ENCODE measurements at regions not wholly inside any gene's neighbourhood (a gene's known extent, or its start where the extent isn't known, plus 50 kb on each side); places are given as distances from the start of the nearest gene placed in this dataset.

DNA sequence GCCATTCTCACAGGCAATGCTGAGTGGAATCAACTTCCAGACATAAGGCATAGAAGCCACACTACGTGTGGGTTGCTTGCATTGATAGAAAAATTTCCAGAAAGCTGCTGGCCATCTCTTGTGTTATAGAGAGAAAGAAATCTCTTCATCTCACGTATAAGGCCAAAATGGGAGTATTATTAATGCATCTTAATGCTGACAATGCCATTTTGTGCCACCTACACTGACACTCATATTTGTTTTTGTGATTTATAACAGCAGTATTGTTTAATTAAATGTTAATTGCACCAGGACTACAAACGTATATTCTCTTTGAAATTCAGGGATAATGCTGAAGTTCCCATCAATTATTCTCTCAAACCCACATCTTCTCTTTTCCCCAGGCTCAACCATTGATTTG is 56.1 kb upstream of the TMEM132D start:
- ChIA-PET CTCF (no interaction called here), POLR2A (no interaction called here)
- Histone ChIP-seq H3K36me3 (ENCODE audit: control insufficient read depth in 4 of 4, insufficient read depth in 4 of 4, low read length in 3 of 4) (no peaks in the 10 kb centered on the region), H3K9me3 (ENCODE audit: control extremely low read depth in 1 of 5, control insufficient read depth in 4 of 5, insufficient read depth in 2 of 5, low read depth in 1 of 5, low read length in 4 of 5) (no peaks in the 10 kb centered on the region), H3K4me3 (ENCODE audit: control insufficient read depth in 1 of 7, extremely low read depth in 1 of 7, insufficient read depth in 4 of 7, low read depth in 2 of 7, low read length in 6 of 7) (no peak overlapping the region), H3K27ac (ENCODE audit: insufficient read depth in 1 of 2, low read depth in 1 of 2, low read length in 2 of 2, poor library complexity in 1 of 2, severe bottlenecking in 2 of 2) (no peak overlapping the region), H3K27me3 (replicated peaks in 2 of 5; ENCODE audit: control insufficient read depth in 4 of 5, insufficient read depth in 5 of 5, low read length in 4 of 5) (no peaks in the 10 kb centered on the region), H3K4me1 (ENCODE audit: control extremely low read depth in 1 of 4, control insufficient read depth in 4 of 4, insufficient read depth in 4 of 4, low read length in 3 of 4) (no peaks in the 10 kb centered on the region)
- no peak for DNase-seq
- 71% methylated on average over 1 of the region's 3 CpGs for WGBS (ENCODE audit: insufficient coverage)

DNA sequence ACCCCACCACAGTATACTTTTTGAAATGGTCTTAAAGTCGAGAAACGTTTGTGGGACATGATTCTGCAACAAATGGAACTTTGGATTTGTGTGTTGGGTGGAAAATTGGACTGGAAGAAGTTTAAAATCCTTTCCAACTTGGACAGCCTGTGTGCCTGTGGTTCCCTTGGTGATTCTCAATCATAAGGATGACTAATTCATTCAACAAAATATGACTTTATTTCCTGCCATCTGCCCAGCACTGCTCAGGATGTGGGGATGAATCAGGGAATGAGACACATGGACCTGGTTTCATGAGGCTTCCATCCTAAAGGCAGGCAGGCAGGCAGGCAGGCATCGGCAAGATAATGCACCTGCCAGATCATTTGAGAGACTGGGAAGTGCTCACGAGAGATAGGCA is 57.3 kb upstream of the TMEM132D start:
- peaks cover 0 to 2% (median 0%) of the 10 kb centered on the region in 5 experiments for H3K9me3 ChIP-seq (ENCODE audit: control extremely low read depth in 1 of 5, control insufficient read depth in 4 of 5, insufficient read depth in 2 of 5, low read depth in 1 of 5, low read length in 4 of 5)
- H3K36me3 ChIP-seq (ENCODE audit: control insufficient read depth in 4 of 4, insufficient read depth in 4 of 4, low read length in 3 of 4), result no peaks in the 10 kb centered on the region
- H3K27me3 ChIP-seq (replicated peaks in 2 of 5; ENCODE audit: control insufficient read depth in 4 of 5, insufficient read depth in 5 of 5, low read length in 4 of 5), result no peaks in the 10 kb centered on the region
- ChIA-PET POLR2A (no interaction called here), CTCF (no interaction called here)
- H3K27ac ChIP-seq (ENCODE audit: insufficient read depth in 1 of 2, low read depth in 1 of 2, low read length in 2 of 2, poor library complexity in 1 of 2, severe bottlenecking in 2 of 2), result no peak overlapping the region
- 96% methylated on average over 2 of the region's 4 CpGs for WGBS (ENCODE audit: insufficient coverage)
- no peaks in the 10 kb centered on the region for H3K4me1 ChIP-seq (ENCODE audit: control extremely low read depth in 1 of 4, control insufficient read depth in 4 of 4, insufficient read depth in 4 of 4, low read length in 3 of 4)
- no peak overlapping the region for H3K4me3 ChIP-seq (ENCODE audit: control insufficient read depth in 1 of 7, extremely low read depth in 1 of 7, insufficient read depth in 4 of 7, low read depth in 2 of 7, low read length in 6 of 7)
- DNase-seq, result no peak

- ChIA-PET CTCF (no interaction called here), POLR2A (no interaction called here)
- no peaks in the 10 kb centered on the region for H3K4me1 ChIP-seq (ENCODE audit: control extremely low read depth in 1 of 4, control insufficient read depth in 4 of 4, insufficient read depth in 4 of 4, low read length in 3 of 4)
- H3K36me3 ChIP-seq (ENCODE audit: control insufficient read depth in 4 of 4, insufficient read depth in 4 of 4, low read length in 3 of 4), result no peaks in the 10 kb centered on the region
- no CpG with 5 or more reads among the region's 1 CpG for WGBS (ENCODE audit: insufficient coverage)
- H3K4me3 ChIP-seq (ENCODE audit: control insufficient read depth in 1 of 7, extremely low read depth in 1 of 7, insufficient read depth in 4 of 7, low read depth in 2 of 7, low read length in 6 of 7), result no peak overlapping the region
- H3K27ac ChIP-seq (ENCODE audit: insufficient read depth in 1 of 2, low read depth in 1 of 2, low read length in 2 of 2, poor library complexity in 1 of 2, severe bottlenecking in 2 of 2), result no peak overlapping the region
- DNase-seq, result no peak
- H3K27me3 ChIP-seq (replicated peaks in 2 of 5; ENCODE audit: control insufficient read depth in 4 of 5, insufficient read depth in 5 of 5, low read length in 4 of 5), result no peaks in the 10 kb centered on the region
- H3K9me3 ChIP-seq (ENCODE audit: control extremely low read depth in 1 of 5, control insufficient read depth in 4 of 5, insufficient read depth in 2 of 5, low read depth in 1 of 5, low read length in 4 of 5), result peaks cover 0 to 2% (median 0%) of the 10 kb centered on the region in 5 experiments
These were observed 58.0 kb upstream of the TMEM132D start for GRCh38 chr12:129961856-129962255.

DNA sequence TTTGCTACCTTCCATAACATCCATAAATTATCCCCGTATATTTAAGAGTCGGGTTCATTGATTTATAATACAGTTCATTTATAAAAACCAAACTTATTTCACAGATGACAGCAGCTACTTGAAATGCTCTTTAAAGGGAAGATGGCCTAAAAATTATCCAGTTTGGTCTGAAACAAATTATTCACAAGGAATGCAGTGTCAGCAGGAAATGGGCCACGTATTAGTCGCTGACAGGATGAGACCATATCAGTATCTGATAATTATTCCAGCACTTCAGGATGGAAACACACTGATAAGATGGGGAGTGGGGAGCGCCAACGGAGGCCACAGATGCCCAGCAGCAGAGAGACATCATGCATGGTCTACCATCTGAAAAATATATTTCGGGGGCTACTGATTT is 60.5 kb upstream of the TMEM132D start:
- Histone ChIP-seq H3K4me3 (ENCODE audit: control insufficient read depth in 1 of 7, extremely low read depth in 1 of 7, insufficient read depth in 4 of 7, low read depth in 2 of 7, low read length in 6 of 7) (no peak overlapping the region), H3K27me3 (replicated peaks in 2 of 5; ENCODE audit: control insufficient read depth in 4 of 5, insufficient read depth in 5 of 5, low read length in 4 of 5) (no peaks in the 10 kb centered on the region), H3K36me3 (ENCODE audit: control insufficient read depth in 4 of 4, insufficient read depth in 4 of 4, low read length in 3 of 4) (no peaks in the 10 kb centered on the region), H3K27ac (ENCODE audit: insufficient read depth in 1 of 2, low read depth in 1 of 2, low read length in 2 of 2, poor library complexity in 1 of 2, severe bottlenecking in 2 of 2) (no peak overlapping the region), H3K9me3 (ENCODE audit: control extremely low read depth in 1 of 5, control insufficient read depth in 4 of 5, insufficient read depth in 2 of 5, low read depth in 1 of 5, low read length in 4 of 5) (peaks cover 0 to 2% (median 0%) of the 10 kb centered on the region in 5 experiments), H3K4me1 (ENCODE audit: control extremely low read depth in 1 of 4, control insufficient read depth in 4 of 4, insufficient read depth in 4 of 4, low read length in 3 of 4) (no peaks in the 10 kb centered on the region)
- POLR2A ChIA-PET, result no interaction called here
- WGBS (ENCODE audit: insufficient coverage), result 71% methylated on average over 5 of the region's 7 CpGs
- DNase-seq, result no peak
- CTCF ChIA-PET, result no interaction called here

DNA sequence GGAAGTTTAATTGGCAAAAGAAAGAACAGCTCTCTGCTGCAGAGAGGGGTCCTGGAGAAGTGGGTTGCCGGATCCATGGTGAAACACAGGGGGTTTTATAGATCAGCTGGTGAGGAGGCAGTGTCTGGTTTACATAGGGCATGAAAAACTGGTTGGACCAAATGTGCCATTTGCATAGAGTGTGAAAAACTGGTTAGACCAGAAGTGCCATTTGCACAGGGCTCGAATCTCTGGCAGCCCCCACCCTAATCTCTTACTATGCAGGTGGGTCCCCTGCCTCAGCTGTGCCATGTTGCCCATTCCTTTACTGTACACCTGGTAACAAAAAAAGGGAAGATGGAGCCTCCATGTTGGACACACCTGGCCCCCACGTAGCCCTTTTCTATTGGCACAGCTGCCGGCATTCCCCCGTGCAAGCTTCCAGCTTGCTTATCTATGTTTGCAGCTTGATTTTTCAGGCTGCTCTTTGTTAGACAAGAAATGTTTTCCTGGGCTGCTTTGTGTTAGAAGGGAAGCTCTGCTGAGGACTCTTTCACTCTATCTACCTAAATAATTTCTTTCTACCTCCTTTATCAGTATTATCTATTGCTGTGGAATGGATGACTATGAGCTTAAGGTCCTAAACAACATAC is 61.1 kb upstream of the TMEM132D start:
- POLR2A ChIA-PET, result no interaction called here
- no peak overlapping the region for H3K27ac ChIP-seq (ENCODE audit: insufficient read depth in 1 of 2, low read depth in 1 of 2, low read length in 2 of 2, poor library complexity in 1 of 2, severe bottlenecking in 2 of 2)
- H3K36me3 ChIP-seq (ENCODE audit: control insufficient read depth in 4 of 4, insufficient read depth in 4 of 4, low read length in 3 of 4), result no peaks in the 10 kb centered on the region
- CTCF ChIA-PET, result no interaction called here
- no peak overlapping the region for H3K4me3 ChIP-seq (ENCODE audit: control insufficient read depth in 1 of 7, extremely low read depth in 1 of 7, insufficient read depth in 4 of 7, low read depth in 2 of 7, low read length in 6 of 7)
- WGBS (ENCODE audit: insufficient coverage), result 71% methylated on average over 2 of the region's 5 CpGs
- peaks cover 0 to 2% (median 0%) of the 10 kb centered on the region in 5 experiments for H3K9me3 ChIP-seq (ENCODE audit: control extremely low read depth in 1 of 5, control insufficient read depth in 4 of 5, insufficient read depth in 2 of 5, low read depth in 1 of 5, low read length in 4 of 5)
- no peak for DNase-seq
- H3K4me1 ChIP-seq (ENCODE audit: control extremely low read depth in 1 of 4, control insufficient read depth in 4 of 4, insufficient read depth in 4 of 4, low read length in 3 of 4), result no peaks in the 10 kb centered on the region
- H3K27me3 ChIP-seq (replicated peaks in 2 of 5; ENCODE audit: control insufficient read depth in 4 of 5, insufficient read depth in 5 of 5, low read length in 4 of 5), result no peaks in the 10 kb centered on the region

DNA sequence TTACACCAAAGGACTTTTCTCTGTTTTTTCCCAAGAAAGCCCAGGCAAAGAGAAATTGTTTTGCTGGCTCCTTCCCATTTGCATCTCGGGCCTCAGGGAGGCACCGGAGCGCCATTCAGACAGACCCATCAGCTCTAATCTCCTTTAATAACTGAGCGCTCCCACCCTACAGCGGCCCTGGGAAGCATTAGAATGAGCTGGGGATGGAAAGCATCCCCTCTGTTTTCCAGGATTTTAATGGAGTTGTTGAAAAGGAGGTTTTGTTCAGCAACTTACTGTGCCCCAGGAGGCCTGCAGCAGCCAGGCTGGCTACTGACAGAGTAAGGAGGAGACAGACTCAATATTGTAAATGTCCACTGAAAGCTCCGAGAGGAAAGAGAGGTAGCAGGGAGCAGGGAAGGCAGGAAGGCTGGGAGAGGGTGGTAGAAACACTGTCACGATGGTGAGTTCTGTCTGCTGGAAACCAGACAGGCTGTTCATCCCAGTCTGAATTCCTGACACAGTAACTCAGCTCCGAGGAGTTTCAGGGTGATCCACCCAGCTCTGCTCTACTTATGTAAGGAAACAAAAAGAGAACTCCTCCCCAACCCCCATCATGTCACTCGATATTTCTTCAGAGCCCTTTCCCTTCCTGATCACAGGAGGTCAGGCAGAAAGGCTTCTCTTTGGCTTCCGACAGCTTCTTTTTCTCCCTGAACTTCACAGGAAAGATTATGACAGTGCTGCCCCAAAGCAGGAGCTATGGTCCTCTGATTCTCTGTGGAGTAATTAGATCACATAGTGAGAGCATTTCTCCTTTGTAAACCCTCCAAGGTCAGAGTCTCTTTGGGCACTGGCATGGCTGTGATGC is 62.5 kb upstream of the TMEM132D start:
- CTCF ChIA-PET, result no interaction called here
- Histone ChIP-seq H3K4me3 (ENCODE audit: control insufficient read depth in 1 of 7, extremely low read depth in 1 of 7, insufficient read depth in 4 of 7, low read depth in 2 of 7, low read length in 6 of 7) (no peak overlapping the region), H3K4me1 (ENCODE audit: control extremely low read depth in 1 of 4, control insufficient read depth in 4 of 4, insufficient read depth in 4 of 4, low read length in 3 of 4) (no peaks in the 10 kb centered on the region), H3K27ac (ENCODE audit: insufficient read depth in 1 of 2, low read depth in 1 of 2, low read length in 2 of 2, poor library complexity in 1 of 2, severe bottlenecking in 2 of 2) (no peak overlapping the region), H3K27me3 (replicated peaks in 2 of 5; ENCODE audit: control insufficient read depth in 4 of 5, insufficient read depth in 5 of 5, low read length in 4 of 5) (no peaks in the 10 kb centered on the region), H3K9me3 (ENCODE audit: control extremely low read depth in 1 of 5, control insufficient read depth in 4 of 5, insufficient read depth in 2 of 5, low read depth in 1 of 5, low read length in 4 of 5) (peaks cover 0 to 2% (median 0%) of the 10 kb centered on the region in 5 experiments), H3K36me3 (ENCODE audit: control insufficient read depth in 4 of 4, insufficient read depth in 4 of 4, low read length in 3 of 4) (no peaks in the 10 kb centered on the region)
- 38% methylated on average over 9 of the region's 10 CpGs for WGBS (ENCODE audit: insufficient coverage)
- POLR2A ChIA-PET, result no interaction called here
- DNase-seq, result no peak

DNA sequence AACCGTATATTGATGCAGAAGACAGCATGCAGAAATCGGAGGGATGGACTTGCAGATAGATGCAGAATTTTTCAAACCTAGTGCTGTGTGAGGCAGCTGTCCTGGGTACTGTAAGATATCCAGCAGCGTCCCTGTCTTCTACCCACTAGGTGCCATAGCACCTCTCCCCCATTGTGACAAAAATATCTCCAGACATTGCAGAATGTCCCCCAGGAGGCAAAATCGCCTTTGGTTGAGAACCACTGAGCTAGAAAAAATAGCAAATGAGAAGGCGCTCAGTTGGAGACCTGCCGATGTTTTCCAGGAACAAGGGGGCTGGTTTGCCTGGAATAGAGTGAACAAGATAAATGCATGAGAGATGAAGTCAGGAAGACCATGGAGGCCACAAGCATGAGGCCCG is 67.9 kb upstream of the TMEM132D start:
- 92% methylated on average over 6 of the region's 7 CpGs for WGBS (ENCODE audit: insufficient coverage)

More for the DNA sequence above, 67.9 kb upstream of the TMEM132D start:
- H3K27ac ChIP-seq (ENCODE audit: insufficient read depth in 1 of 2, low read depth in 1 of 2, low read length in 2 of 2, poor library complexity in 1 of 2, severe bottlenecking in 2 of 2), result no peak overlapping the region
- no peaks in the 10 kb centered on the region for H3K9me3 ChIP-seq (ENCODE audit: control extremely low read depth in 1 of 5, control insufficient read depth in 4 of 5, insufficient read depth in 2 of 5, low read depth in 1 of 5, low read length in 4 of 5)
- peaks cover 0 to 1% (median 0%) of the 10 kb centered on the region in 5 experiments for H3K27me3 ChIP-seq (replicated peaks in 2 of 5; ENCODE audit: control insufficient read depth in 4 of 5, insufficient read depth in 5 of 5, low read length in 4 of 5)
- ChIA-PET POLR2A (no interaction called here), CTCF (no interaction called here)
- H3K36me3 ChIP-seq (ENCODE audit: control insufficient read depth in 4 of 4, insufficient read depth in 4 of 4, low read length in 3 of 4), result no peaks in the 10 kb centered on the region
- H3K4me1 ChIP-seq (ENCODE audit: control extremely low read depth in 1 of 4, control insufficient read depth in 4 of 4, insufficient read depth in 4 of 4, low read length in 3 of 4), result no peaks in the 10 kb centered on the region
- no peak overlapping the region for H3K4me3 ChIP-seq (ENCODE audit: control insufficient read depth in 1 of 7, extremely low read depth in 1 of 7, insufficient read depth in 4 of 7, low read depth in 2 of 7, low read length in 6 of 7)
- DNase-seq, result no peak
